ENCODE measurements at regions not wholly inside any gene's neighbourhood (a gene's known extent, or its start where the extent isn't known, plus 50 kb on each side); places are given as distances from the start of the nearest gene placed in this dataset.

DNA sequence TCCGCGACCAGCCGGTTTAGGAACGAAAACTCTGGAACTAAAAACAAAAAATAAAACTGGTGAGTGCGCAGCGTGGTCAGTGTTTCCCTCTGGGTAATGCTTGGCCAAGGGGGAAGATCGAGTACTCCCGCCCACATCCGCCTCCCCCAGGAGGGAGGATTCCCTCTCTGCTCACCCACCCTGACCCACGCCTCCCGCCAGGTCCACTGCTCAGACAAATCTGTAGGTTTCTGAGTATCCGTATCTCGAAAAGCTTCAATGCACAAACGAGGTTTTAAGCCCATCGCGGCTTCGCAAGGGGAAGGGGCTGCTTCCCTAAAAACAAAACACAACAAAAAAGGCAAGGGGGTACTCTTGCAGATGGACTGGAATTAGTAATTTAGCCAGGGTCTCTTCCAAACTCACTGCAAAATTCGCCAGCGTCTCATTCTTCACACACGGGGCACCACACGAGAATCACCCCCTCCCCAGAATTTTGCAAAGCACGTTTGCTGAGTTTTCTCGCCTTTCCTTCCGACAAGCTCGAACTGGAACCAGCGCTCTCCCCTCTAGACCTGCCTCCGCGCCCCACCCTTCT, 75.2 kb downstream of the INSIG1 start:
- DNase-seq (ENCODE audit: low spot score), result no peak
- peaks cover 23 to 27% of the 10 kb centered on the region in 2 donors for H3K4me1 Mint-ChIP-seq (ENCODE audit: low read depth in 2 of 2)
- no peak for ATAC-seq
- H3K36me3 Mint-ChIP-seq, result peaks cover 5% of the 10 kb centered on the region
- no peak overlapping the region for H3K27ac Mint-ChIP-seq
- H3K9me3 Mint-ChIP-seq, result no peaks in the 10 kb centered on the region
- H3K27me3 Mint-ChIP-seq, result peaks cover 56 to 79% of the 10 kb centered on the region in 2 donors
- H3K4me3 Mint-ChIP-seq, result peak overlapping the region; percentile 82

DNA sequence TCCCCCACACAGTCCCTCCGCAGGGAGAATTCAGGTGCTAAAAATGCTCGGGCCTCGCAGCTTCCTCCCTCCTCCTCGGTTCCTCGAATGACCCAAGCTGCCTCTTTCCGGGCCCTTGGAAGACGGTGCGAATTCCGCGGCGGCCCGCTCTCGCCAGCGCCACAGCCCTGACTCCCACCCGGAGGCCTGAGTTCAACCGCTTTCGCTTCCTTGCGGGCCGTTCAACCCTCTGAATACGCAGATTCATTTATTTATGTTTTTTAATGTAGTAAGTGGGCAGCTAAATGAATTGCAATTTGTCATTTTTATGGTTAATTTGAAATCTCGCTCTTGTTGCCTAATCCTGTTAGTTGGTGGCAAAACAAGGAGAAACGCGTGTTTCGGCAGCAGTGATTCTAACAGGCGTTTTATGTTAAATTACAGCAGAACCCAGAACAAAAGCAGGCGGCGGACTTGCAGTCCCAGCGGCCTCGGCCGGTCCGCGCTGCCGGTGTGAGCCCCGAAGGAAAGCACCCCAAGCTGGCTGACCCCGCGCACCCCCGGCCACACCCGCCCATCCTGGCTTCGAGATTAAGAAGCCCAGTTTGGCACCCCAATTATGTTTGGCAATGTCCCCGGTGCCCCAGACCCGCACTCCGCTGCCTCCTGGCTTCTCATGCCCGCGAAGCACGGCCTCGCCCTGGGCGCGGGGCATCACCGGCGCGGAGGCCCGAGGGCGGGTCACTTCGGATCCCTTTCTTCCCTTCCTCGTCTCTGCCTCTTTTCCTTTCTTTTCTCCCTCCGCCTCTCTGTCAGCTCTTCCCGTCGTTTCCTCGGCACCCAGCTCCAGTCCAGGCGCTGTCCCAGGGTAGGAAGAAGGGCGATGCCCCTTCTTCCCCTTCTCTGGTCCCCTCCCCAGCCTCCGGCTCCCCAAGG, 75.9 kb downstream of the INSIG1 start:
- H3K27me3 Mint-ChIP-seq, result peaks cover 56 to 76% of the 10 kb centered on the region in 2 donors
- peak overlapping the region; percentile 82 for H3K4me3 Mint-ChIP-seq
- H3K36me3 Mint-ChIP-seq, result peaks cover 5% of the 10 kb centered on the region
- DNase-seq (ENCODE audit: low spot score) (no peak), ATAC-seq (no peak)
- peaks cover 23 to 31% of the 10 kb centered on the region in 2 donors for H3K4me1 Mint-ChIP-seq (ENCODE audit: low read depth in 2 of 2)
- no peak overlapping the region for H3K27ac Mint-ChIP-seq
- H3K9me3 Mint-ChIP-seq, result no peaks in the 10 kb centered on the region

DNA sequence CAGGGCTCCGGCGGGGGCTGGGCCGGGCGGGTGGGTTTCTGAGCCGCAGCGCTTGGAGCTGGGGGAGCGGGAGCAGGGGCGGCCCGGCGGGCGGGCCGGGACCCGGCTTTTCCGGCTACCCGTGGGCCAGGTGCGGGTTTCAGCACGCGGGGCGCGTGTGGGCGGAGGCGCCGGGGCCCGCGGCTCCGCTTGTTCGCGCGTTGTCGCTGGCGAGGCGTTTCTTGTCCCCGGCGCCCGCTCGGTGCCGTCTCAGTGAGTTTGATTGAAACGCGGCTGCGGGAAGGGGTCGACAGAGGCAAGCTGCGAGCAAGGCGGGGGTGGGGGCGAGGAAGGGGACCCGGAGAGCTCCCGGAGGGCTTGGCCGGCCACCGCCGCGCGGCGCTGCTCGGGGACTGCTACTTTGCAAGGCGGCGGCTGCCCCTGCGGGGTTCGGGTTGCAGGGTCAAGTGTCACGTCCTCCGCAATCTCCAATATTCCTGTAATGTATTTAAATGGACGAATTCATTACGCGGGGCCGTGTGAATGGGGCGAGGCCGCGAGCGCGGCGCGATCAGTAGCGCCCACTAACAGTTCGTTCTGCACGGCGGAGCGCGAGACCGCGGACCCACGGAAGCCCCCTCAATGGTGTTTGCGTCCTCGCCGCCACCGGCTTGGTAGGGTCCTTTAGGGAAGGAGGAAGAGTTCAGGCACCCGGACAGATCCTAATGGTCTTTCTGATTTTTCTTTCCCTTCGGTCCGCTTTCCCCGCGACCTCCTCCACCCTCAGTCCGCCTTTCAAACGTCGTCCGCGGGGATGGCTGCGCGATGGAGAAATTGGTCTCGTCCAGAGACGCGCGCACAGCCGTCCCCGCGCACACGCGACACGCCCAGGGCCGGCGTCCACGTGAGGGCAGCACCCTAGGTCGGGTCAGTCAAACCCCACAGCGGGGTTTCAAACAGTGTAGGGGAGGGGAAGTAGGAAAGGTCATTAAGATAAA, 76.9 kb downstream of the INSIG1 start:
- no peak overlapping the region for H3K27ac Mint-ChIP-seq
- ATAC-seq, result no peak

DNA sequence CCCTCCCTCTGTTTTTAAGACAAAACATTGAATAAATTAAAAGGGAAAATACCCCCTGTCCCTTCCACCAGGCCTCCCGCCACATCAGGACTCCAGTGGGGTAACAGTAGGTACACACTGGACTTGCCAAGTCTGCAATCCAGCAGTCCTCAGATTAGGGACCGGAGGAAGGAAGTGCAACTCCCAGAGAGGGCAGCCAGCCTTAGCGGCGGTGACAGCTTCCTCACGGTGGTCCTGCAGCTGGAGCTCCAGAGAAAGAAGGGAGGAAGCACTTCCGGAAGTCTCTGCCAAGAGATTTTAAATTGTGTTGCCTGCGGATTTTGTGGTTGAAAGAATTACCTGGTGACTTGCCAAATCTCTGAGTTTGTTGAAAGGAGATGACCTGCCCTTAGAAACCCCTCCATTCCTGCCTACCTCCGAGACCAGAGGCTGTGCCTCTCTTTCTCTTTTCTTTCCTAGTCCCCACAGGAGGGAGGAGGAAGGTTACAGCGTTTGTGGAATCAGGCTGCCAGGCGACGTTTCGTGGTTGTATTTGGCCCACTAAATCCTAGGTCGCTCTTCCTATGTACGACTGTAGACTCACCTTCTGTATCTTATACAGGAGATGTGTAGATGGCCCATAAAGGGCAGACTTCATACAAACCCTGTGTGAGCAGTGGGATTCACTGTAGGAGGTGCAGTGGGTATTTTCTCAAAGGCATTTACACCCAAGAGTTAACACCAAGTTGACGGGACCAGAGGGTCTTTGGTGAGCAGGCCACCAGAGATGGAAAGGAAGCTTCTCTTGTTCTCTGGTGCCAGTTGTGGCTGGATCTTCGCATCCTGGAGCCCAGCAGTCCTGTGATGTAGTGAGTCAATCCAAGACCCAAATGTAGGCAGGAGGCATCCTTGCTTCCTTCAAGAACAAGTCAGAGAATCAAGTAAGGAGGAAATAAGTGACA, 77.9 kb downstream of the INSIG1 start:
- no peak overlapping the region for H3K27ac Mint-ChIP-seq
- H3K4me3 Mint-ChIP-seq, result no peak overlapping the region
- H3K27me3 Mint-ChIP-seq, result peaks cover 63 to 79% of the 10 kb centered on the region in 2 donors

More for the DNA sequence above, 76.9 kb downstream of the INSIG1 start:
- peaks cover 59 to 78% of the 10 kb centered on the region in 2 donors for H3K27me3 Mint-ChIP-seq
- DNase-seq (ENCODE audit: low spot score), result no peak
- H3K4me1 Mint-ChIP-seq (ENCODE audit: low read depth in 2 of 2), result peaks cover 23 to 32% of the 10 kb centered on the region in 2 donors
- peaks cover 5% of the 10 kb centered on the region for H3K36me3 Mint-ChIP-seq
- no peaks in the 10 kb centered on the region for H3K9me3 Mint-ChIP-seq
- H3K4me3 Mint-ChIP-seq, result peak overlapping the region; percentile 67

DNA sequence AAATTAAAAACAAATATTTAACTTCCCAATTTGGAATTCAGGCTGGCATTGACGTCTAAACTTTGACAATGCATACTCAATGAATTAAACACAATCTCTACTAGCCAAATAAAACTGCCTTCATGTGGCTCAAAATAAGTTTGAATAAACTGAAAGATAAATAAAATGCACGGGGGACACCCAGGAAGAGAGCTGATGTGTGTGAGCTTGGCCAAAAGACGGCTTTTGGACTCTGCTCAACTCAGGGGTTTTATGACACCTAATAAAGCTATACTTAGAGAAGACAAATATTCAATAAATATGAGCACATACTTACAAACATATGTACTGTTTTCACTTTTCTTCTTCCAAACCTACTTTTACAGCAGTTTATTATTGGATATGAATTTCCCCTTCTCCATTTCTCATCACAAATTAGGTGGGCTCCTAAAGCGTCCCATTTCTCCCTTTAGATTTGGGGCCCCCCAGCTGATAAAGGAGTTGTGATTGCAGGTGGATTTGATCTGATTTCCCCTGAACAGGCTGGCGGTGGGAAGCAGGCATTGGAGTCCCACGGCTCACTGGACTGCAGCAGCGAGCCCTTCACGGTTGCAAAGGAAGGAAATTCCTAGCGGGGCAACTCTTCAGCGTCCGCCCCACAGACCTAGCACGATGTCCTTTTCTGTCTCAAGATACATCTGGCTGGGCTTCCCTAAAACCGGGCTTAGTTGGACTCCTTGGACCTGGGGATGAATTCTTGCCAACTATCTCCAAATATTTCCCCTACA, 79.6 kb downstream of the INSIG1 start:
- ATAC-seq, result no peak

More for the DNA sequence above, 77.9 kb downstream of the INSIG1 start:
- Mint-ChIP-seq H3K4me1 (ENCODE audit: low read depth in 2 of 2) (peaks cover 30 to 39% of the 10 kb centered on the region in 2 donors), H3K36me3 (peaks cover 5% of the 10 kb centered on the region), H3K9me3 (no peaks in the 10 kb centered on the region)
- no peak for ATAC-seq
- no peak for DNase-seq (ENCODE audit: low spot score)

DNA sequence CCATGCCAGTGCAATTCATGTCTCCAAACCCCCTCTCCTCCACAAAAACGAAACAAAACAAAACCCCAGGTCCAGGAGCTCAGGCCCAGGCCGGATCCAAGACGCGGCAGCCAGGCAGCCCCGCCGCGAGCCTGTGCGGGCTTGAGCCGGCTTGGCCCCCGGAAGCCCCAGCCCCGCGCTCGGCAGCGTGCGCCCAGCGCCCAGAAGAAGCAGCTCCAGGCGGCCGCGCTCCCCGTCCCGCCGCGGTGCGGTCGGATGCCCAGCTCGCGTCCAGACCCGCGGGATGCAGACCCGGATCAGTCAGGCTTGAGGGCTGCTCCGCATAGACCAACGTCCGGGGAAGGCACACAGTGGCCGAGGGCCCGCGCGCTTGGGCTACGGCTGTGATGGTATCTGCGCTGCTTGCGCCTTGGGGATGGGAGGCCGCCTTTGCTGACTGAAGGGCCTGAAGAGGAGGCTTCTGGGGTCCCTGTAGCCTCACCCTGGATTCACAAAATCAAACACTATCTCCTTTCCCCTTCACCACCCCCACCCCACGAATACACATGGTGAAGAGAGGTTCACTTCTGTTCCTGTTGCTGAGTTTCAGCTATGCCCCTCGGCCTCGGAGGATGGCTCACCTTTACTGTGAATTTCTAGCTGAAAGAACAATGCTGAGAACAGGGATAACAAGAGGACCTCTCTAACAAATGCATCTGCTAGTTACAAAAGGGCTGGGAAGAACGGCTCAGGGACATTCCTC, 79.9 kb upstream of the EN2 start:
- Mint-ChIP-seq H3K27me3 (peaks cover 56 to 79% of the 10 kb centered on the region in 2 donors), H3K4me1 (ENCODE audit: low read depth in 2 of 2) (peaks cover 29 to 38% of the 10 kb centered on the region in 2 donors), H3K36me3 (peaks cover 5% of the 10 kb centered on the region), H3K9me3 (no peaks in the 10 kb centered on the region), H3K27ac (no peak overlapping the region), H3K4me3 (no peak overlapping the region)
- ATAC-seq, result no peak
- DNase-seq (ENCODE audit: low spot score), result no peak

More for the DNA sequence above, 79.6 kb downstream of the INSIG1 start:
- no peaks in the 10 kb centered on the region for H3K9me3 Mint-ChIP-seq
- peaks cover 33 to 40% of the 10 kb centered on the region in 2 donors for H3K4me1 Mint-ChIP-seq (ENCODE audit: low read depth in 2 of 2)
- peaks cover 5% of the 10 kb centered on the region for H3K36me3 Mint-ChIP-seq
- no peak for DNase-seq (ENCODE audit: low spot score)
- H3K27me3 Mint-ChIP-seq, result peaks cover 60 to 84% of the 10 kb centered on the region in 2 donors
- no peak overlapping the region for H3K27ac Mint-ChIP-seq
- no peak overlapping the region for H3K4me3 Mint-ChIP-seq

DNA sequence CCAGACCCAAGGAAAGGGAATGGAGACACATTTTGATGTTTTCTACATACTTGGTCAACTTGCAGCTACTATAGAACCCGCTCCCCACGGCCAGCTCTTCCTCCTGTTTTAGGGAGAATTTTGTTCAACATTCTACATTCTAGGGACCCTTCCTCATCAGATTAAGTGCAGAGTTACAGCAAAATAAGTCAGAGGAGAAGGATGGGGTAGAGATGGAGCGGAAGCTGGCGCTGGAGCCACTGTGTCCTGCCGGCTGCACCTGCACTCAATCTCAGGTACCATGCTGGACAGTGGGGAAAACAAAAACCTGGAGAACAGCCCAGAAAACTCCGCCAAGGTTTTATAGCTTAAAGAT, 79.4 kb upstream of the EN2 start:
- DNase-seq (ENCODE audit: low spot score) (no peak), ATAC-seq (no peak)
- H3K4me1 Mint-ChIP-seq (ENCODE audit: low read depth in 2 of 2), result peaks cover 24 to 33% of the 10 kb centered on the region in 2 donors
- H3K27ac Mint-ChIP-seq, result no peak overlapping the region
- no peak overlapping the region for H3K4me3 Mint-ChIP-seq
- H3K27me3 Mint-ChIP-seq, result peaks cover 53 to 74% of the 10 kb centered on the region in 2 donors
- peaks cover under 1% of the 10 kb centered on the region for H3K36me3 Mint-ChIP-seq
- H3K9me3 Mint-ChIP-seq, result no peaks in the 10 kb centered on the region

DNA sequence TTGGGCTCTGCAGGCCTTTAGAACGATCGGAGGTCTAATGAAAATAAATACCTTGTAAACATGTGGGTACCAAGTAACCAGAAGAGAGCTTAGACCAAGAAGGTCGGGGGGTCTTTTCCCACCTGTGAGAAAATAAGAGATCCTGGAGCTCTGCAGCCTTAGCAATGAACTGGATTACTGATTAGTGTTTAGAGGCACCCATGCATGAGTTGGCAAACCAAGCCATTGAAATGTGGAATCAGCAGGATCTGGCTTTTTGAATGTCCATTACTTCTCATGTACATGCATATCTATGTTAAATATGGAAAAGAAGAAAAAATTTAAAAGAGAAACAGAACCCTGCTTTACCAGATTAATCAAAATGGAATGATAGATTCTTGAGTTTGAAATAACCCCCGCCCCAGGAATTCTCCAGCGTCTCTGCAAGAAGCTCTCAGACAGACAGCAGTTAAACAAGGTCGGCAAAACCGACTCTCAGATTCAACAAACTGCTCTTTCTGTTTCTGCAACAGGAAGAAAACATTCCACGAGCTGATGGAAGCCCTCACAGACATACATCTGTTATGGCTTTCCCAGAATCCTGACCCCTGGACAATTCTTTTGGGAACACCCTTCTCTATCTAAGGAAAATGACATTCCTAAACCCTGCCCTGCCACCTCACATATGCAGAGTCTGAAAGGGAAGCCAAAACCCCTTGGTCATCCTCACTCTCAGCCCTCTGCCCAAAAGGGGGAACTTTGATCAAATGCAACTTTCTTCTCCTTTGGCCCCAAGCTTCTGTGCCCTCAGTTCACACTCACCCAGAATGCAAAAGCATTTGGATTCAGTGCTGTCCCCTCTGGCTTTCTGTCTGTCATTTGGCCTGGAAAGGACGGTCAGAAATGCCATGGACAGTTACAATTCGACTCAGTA, 78.7 kb upstream of the EN2 start:
- no peak overlapping the region for H3K4me3 Mint-ChIP-seq
- peaks cover 23 to 32% of the 10 kb centered on the region in 2 donors for H3K4me1 Mint-ChIP-seq (ENCODE audit: low read depth in 2 of 2)
- DNase-seq (ENCODE audit: low spot score), result no peak
- H3K9me3 Mint-ChIP-seq, result no peaks in the 10 kb centered on the region
- peaks cover 53 to 67% of the 10 kb centered on the region in 2 donors for H3K27me3 Mint-ChIP-seq
- H3K36me3 Mint-ChIP-seq, result no peaks in the 10 kb centered on the region
- ATAC-seq, result no peak
- H3K27ac Mint-ChIP-seq, result no peak overlapping the region

DNA sequence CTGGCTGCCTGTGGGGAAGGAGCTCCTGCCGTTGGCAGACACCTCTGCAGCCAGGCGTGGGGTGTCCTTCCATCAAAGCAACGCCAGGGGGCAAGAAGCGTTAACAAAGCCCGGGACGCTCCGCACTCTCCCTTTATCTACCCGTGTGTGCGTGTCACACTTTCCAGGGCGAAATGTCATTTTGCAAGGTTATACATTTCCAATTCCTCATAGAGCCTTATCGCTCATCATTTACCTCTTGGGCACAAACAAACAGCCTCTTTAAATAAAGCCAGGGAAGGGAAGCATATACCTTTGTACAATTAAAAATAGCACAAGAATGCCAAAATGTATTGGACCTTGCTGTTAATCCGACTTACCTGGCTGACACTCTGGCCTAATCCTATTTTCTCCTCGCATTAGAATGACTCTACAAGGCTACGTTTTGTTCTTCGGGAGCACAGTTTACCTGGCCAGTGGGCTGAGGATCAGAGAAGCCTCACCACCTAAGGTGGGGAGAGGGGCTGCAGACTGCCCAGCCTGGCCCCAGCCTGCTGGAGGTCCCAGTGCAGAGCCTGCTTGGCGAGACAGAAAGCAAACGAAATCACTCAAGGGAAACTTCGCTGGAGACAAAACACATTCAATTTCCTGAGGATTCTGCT, 77.6 kb upstream of the EN2 start:
- DNase-seq (ENCODE audit: low spot score) (peak; percentile 69), ATAC-seq (peak; percentile 75 to 82)
- Mint-ChIP-seq H3K4me1 (ENCODE audit: low read depth in 2 of 2) (peaks cover 17 to 24% of the 10 kb centered on the region in 2 donors), H3K36me3 (no peaks in the 10 kb centered on the region), H3K4me3 (no peak overlapping the region), H3K9me3 (no peaks in the 10 kb centered on the region), H3K27ac (peak overlapping the region in 1 of 2 donors; percentile 19), H3K27me3 (peaks cover 52 to 64% of the 10 kb centered on the region in 2 donors)

DNA sequence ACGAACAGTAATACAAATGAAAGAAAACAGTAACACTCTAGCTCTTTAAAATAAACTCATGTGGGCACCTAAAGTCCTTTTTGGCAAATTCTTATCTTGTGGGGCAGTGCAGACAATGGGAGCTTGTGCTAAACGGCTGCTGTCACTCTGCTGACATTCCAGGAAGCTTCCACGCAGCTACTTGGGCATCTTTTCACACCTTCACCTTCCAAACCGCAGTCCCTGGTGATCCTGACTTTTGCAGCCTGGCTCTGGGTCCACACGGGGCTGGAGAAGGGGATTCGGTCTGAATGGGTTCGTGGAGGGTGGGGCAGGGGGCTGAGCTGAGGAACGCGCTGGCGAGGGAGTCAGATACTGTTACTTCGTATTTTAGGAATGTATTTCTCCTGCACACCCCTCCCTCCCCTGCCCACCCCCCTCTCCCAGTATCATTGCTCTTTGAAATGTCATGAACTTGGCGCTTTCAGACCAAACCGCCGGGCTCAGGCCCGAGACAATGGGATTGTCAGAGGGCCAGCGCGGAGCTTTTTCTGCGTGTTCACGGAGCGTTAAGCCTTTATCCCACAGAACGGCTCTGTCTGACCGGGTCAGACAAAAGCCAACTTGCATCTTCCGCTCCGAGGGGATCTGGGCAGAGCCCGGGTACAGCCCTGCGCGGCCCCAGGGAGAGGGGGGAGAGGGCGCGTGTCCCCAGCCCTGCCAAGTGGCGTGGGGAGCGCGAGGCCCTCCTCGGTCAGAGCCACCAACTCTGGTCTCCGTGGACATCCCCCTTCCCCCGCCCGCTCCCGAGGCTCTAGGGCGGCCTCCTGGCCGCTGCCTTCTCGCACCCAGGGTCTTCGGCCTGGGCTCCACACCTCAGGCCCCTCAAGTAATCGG, 76.7 kb upstream of the EN2 start:
- no peaks in the 10 kb centered on the region for H3K36me3 Mint-ChIP-seq
- peaks cover 46 to 56% of the 10 kb centered on the region in 2 donors for H3K27me3 Mint-ChIP-seq
- ATAC-seq (no peak), DNase-seq (ENCODE audit: low spot score) (no peak)
- H3K4me1 Mint-ChIP-seq (ENCODE audit: low read depth in 2 of 2), result peaks cover 11 to 16% of the 10 kb centered on the region in 2 donors
- H3K9me3 Mint-ChIP-seq, result no peaks in the 10 kb centered on the region
- H3K27ac Mint-ChIP-seq, result peak overlapping the region in 1 of 2 donors; percentile 19
- no peak overlapping the region for H3K4me3 Mint-ChIP-seq
